HepG2 (cell line): ENCODE measurements at regions not wholly inside any gene's neighbourhood (a gene's known extent, or its start where the extent isn't known, plus 50 kb on each side); places are given as distances from the start of the nearest gene placed in this dataset.
A peak's percentile ranks its signal among the peaks of the same experiment; 100 is the strongest.

Experiments
- MED13 ChIP-seq: sonication (generic); formaldehyde crosslinking; IDR thresholded peaks from 2 replicates; pipeline ENCODE4 v1.5.0; 2020; ENCODE audit warnings: missing genetic modification reagents
- PAF1 ChIP-seq: IDR thresholded peaks from 2 replicates; pipeline ENCODE4 v1.6.1; 2016; ENCODE audit warnings: missing genetic modification reagents, missing compliant biosample characterization
- SMC3 ChIP-seq: IDR thresholded peaks from 2 replicates; pipeline ENCODE4 v1.6.1; 2011; ENCODE audit warnings: low read length, improper control_type of control experiment
- STAG1 ChIP-seq: sonication (generic); formaldehyde crosslinking; IDR thresholded peaks from 2 replicates; pipeline ENCODE4 v1.4.0; 2020; ENCODE audit warnings: missing genetic modification reagents
- ZNF44 ChIP-seq: sonication (generic); formaldehyde crosslinking; IDR thresholded peaks from 2 replicates; pipeline ENCODE4 v1.5.1; 2020; ENCODE audit warnings: mild to moderate bottlenecking, missing genetic modification reagents
- TF ChIP-seq, protein P1 (sequence below): sonication (generic); formaldehyde crosslinking; IDR thresholded peaks from 2 replicates; pipeline ENCODE4; 2020; ENCODE audit warnings: missing genetic modification reagents, mild to moderate bottlenecking, borderline replicate concordance
- TF ChIP-seq, protein P2 (sequence below), 2 experiments: fragments of 450-650 bp in 1 of 2; sonication (generic) in 1 of 2; formaldehyde crosslinking in 1 of 2; IDR thresholded peaks; 2 replicates each; pipeline versions ENCODE4 v1.6.1 to v1.8.0; 2016 to 2022; ENCODE audit warnings: antibody characterized with exemption in 1 of 2, mild to moderate bottlenecking in 1 of 2, missing genetic modification reagents in 1 of 2
- TF ChIP-seq, protein P3 (sequence below): sonication (generic); formaldehyde crosslinking; IDR thresholded peaks from 2 replicates; pipeline ENCODE4 v1.5.0; 2020; ENCODE audit warnings: mild to moderate bottlenecking, missing genetic modification reagents, moderate library complexity

DNA sequence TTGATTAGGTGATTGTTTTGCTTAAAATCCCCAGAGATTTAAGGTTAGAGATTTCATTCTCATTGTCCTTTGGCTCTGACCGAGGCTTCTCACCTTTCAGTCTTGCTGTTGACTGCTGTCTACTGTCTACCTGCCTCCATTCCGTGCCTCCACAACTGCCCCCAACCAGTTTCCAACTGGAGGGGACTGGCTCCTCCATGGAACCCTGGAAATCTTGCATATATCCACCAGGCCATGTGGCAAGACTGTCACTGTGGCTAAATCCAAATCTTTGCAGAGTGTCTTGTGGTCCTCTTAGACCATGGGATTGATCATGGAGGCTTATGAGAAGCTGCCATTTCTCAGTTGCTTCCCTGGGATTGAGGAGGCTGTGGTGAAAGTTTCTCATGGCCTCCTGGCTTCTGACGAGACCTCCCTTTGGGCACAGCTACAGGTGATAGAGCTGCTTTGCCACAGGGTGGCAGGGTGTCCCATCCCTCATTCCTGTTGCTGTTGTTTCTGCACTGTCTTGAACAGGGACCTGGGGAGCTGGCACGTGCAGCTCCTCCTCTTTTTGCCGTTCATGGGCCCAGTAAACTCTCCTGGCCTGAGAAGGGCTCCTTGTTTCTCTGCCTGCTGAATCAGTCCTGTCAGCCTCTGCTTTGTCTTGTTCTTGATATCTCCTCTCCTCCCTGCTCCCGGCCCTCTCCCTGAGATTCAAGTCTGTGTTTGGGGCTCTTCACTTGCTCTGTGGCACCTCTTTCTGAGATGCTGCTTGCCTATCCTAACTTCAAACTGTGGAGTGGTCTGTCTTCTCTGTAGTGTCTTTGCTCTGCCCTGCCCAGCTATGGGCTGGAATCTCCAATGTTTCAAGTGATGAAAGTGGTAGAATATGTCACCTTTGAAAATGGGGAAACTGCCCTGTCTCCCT lies 63.6 kb upstream of the IGFBP3 start (continued):
- TF ChIP-seq, protein P1, sequence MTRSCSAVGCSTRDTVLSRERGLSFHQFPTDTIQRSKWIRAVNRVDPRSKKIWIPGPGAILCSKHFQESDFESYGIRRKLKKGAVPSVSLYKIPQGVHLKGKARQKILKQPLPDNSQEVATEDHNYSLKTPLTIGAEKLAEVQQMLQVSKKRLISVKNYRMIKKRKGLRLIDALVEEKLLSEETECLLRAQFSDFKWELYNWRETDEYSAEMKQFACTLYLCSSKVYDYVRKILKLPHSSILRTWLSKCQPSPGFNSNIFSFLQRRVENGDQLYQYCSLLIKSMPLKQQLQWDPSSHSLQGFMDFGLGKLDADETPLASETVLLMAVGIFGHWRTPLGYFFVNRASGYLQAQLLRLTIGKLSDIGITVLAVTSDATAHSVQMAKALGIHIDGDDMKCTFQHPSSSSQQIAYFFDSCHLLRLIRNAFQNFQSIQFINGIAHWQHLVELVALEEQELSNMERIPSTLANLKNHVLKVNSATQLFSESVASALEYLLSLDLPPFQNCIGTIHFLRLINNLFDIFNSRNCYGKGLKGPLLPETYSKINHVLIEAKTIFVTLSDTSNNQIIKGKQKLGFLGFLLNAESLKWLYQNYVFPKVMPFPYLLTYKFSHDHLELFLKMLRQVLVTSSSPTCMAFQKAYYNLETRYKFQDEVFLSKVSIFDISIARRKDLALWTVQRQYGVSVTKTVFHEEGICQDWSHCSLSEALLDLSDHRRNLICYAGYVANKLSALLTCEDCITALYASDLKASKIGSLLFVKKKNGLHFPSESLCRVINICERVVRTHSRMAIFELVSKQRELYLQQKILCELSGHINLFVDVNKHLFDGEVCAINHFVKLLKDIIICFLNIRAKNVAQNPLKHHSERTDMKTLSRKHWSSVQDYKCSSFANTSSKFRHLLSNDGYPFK = no peak
- TF ChIP-seq SMC3 (peak; percentile 29; the same call in 1 of the 2 replicates), PAF1 (CRISPR knock-in tag) (no peak), ZNF44 (CRISPR knock-in tag) (no peak), STAG1 (CRISPR knock-in tag) (peak; percentile 59), MED13 (CRISPR knock-in tag) (no peak)
- TF ChIP-seq, protein P2, sequence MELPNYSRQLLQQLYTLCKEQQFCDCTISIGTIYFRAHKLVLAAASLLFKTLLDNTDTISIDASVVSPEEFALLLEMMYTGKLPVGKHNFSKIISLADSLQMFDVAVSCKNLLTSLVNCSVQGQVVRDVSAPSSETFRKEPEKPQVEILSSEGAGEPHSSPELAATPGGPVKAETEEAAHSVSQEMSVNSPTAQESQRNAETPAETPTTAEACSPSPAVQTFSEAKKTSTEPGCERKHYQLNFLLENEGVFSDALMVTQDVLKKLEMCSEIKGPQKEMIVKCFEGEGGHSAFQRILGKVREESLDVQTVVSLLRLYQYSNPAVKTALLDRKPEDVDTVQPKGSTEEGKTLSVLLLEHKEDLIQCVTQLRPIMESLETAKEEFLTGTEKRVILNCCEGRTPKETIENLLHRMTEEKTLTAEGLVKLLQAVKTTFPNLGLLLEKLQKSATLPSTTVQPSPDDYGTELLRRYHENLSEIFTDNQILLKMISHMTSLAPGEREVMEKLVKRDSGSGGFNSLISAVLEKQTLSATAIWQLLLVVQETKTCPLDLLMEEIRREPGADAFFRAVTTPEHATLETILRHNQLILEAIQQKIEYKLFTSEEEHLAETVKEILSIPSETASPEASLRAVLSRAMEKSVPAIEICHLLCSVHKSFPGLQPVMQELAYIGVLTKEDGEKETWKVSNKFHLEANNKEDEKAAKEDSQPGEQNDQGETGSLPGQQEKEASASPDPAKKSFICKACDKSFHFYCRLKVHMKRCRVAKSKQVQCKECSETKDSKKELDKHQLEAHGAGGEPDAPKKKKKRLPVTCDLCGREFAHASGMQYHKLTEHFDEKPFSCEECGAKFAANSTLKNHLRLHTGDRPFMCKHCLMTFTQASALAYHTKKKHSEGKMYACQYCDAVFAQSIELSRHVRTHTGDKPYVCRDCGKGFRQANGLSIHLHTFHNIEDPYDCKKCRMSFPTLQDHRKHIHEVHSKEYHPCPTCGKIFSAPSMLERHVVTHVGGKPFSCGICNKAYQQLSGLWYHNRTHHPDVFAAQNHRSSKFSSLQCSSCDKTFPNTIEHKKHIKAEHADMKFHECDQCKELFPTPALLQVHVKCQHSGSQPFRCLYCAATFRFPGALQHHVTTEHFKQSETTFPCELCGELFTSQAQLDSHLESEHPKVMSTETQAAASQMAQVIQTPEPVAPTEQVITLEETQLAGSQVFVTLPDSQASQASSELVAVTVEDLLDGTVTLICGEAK (IDR thresholded peaks at IDR 0.05) = no peak
- TF ChIP-seq, protein P2 (CRISPR knock-in tag; IDR thresholded peaks at IDR 0.05) = no peak
- TF ChIP-seq, protein P3, sequence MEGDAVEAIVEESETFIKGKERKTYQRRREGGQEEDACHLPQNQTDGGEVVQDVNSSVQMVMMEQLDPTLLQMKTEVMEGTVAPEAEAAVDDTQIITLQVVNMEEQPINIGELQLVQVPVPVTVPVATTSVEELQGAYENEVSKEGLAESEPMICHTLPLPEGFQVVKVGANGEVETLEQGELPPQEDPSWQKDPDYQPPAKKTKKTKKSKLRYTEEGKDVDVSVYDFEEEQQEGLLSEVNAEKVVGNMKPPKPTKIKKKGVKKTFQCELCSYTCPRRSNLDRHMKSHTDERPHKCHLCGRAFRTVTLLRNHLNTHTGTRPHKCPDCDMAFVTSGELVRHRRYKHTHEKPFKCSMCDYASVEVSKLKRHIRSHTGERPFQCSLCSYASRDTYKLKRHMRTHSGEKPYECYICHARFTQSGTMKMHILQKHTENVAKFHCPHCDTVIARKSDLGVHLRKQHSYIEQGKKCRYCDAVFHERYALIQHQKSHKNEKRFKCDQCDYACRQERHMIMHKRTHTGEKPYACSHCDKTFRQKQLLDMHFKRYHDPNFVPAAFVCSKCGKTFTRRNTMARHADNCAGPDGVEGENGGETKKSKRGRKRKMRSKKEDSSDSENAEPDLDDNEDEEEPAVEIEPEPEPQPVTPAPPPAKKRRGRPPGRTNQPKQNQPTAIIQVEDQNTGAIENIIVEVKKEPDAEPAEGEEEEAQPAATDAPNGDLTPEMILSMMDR (CRISPR knock-in tag) = peak; percentile 53
